HG02571 (cell line): ENCODE measurements at regions not wholly inside any gene's neighbourhood (a gene's known extent, or its start where the extent isn't known, plus 50 kb on each side); places are given as distances from the start of the nearest gene placed in this dataset.

Experiments used
- ATAC-seq: cut with Tn5 transposase; IDR thresholded peaks from one replicate; pipeline ENCODE4 v1.9.1; 2021; ENCODE audit warnings: mild to moderate bottlenecking, moderate library complexity; ENCODE audit not compliant: unreplicated experiment

GRCh38 chr2:128797092-128797491 is 478.4 kb upstream of the HS6ST1 start:
- no peak for ATAC-seq

- ATAC-seq: peak; percentile 40
These were observed 478.9 kb upstream of the HS6ST1 start for GRCh38 chr2:128797533-128797932.

- peak; percentile 84 for ATAC-seq
These were observed 479.3 kb upstream of the HS6ST1 start for GRCh38 chr2:128797937-128798336.

- no peak for ATAC-seq
These were observed 480.0 kb upstream of the HS6ST1 start for GRCh38 chr2:128798502-128799283.

- ATAC-seq: no peak
These were observed 480.6 kb upstream of the HS6ST1 start for GRCh38 chr2:128799284-128799552.

GRCh38 chr2:128799730-128800129 is 481.1 kb upstream of the HS6ST1 start:
- no peak for ATAC-seq

GRCh38 chr2:128801576-128801975 is 482.9 kb upstream of the HS6ST1 start:
- ATAC-seq: no peak

- no peak for ATAC-seq
These were observed 484.6 kb upstream of the HS6ST1 start for GRCh38 chr2:128803222-128803621.

- ATAC-seq: no peak
These were observed 486.6 kb upstream of the HS6ST1 start for GRCh38 chr2:128805237-128805636.

- ATAC-seq: no peak
These were observed 487.2 kb upstream of the HS6ST1 start for GRCh38 chr2:128805918-128806317.

- no peak for ATAC-seq
These were observed 488.6 kb upstream of the HS6ST1 start for GRCh38 chr2:128807317-128807716.

GRCh38 chr2:128808462-128809258 is 490.0 kb upstream of the HS6ST1 start:
- ATAC-seq: no peak

- no peak for ATAC-seq
These were observed 490.6 kb upstream of the HS6ST1 start for GRCh38 chr2:128809259-128809636.

- ATAC-seq: no peak
These were observed 491.2 kb upstream of the HS6ST1 start for GRCh38 chr2:128809880-128810279.

- ATAC-seq: no peak
These were observed 493.7 kb upstream of the HS6ST1 start for GRCh38 chr2:128812183-128812940.

GRCh38 chr2:128813352-128814034 is 494.8 kb upstream of the HS6ST1 start:
- ATAC-seq: no peak

GRCh38 chr2:128815248-128815647 is 496.6 kb upstream of the HS6ST1 start:
- no peak for ATAC-seq

- no peak for ATAC-seq
These were observed 498.5 kb upstream of the HS6ST1 start for GRCh38 chr2:128817171-128817570.

- ATAC-seq: no peak
These were observed 499.1 kb upstream of the HS6ST1 start for GRCh38 chr2:128817813-128818212.

- ATAC-seq: no peak
These were observed 499.6 kb upstream of the HS6ST1 start for GRCh38 chr2:128818248-128818647.
